ENCODE measurements at regions not wholly inside any gene's neighbourhood (a gene's known extent, or its start where the extent isn't known, plus 50 kb on each side); places are given as distances from the start of the nearest gene placed in this dataset.

DNA sequence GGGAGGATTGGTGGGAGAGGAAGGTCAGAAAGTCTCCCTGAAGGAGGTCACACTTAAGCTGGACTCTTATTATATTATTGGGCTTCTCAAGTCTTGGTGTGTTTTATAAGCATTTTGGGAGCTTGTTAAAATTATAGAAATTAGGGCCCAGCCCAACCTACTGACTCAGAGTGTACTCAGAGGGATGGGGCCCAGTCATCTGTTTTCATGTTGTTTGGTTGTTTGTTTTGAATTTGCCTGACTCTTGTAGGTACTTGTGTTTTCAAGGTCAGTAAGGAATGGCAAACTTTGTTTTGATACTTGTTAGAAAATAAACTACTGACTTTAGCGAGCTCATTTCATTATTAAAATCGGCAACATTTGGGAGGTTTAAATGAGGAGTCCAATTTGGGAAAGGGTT is 152.0 kb downstream of the INSIG2 start:
- H4K20me1 ChIP-seq (ENCODE audit: insufficient read depth), result no peaks in the 10 kb centered on the region

GRCh38 chr2:118239284-118239683 is 151.0 kb downstream of the INSIG2 start:
- Histone ChIP-seq H3K9me2 (ENCODE audit: insufficient read depth, low read length) (no peaks in the 10 kb centered on the region), H3K79me2 (replicated peaks; ENCODE audit: insufficient read depth, low read length) (no peaks in the 10 kb centered on the region), H3K9ac (ENCODE audit: low read length) (no peak overlapping the region), H3K27ac (ENCODE audit: low read length) (no peak overlapping the region), H3K9me3 (ENCODE audit: low read length) (no peaks in the 10 kb centered on the region), H2AFZ (ENCODE audit: low read depth, low read length) (no peak overlapping the region), H3K27me3 (ENCODE audit: insufficient read depth, low read depth, low read length) (no peaks in the 10 kb centered on the region), H3K4me2 (ENCODE audit: low read length) (no peak overlapping the region), H4K20me1 (ENCODE audit: insufficient read depth) (no peaks in the 10 kb centered on the region), H3K4me3 (ENCODE audit: low read length) (no peak overlapping the region), H3K36me3 (ENCODE audit: insufficient read depth, low read length) (no peaks in the 10 kb centered on the region), H3F3A (ENCODE audit: insufficient read depth, low read length, poor library complexity, severe bottlenecking) (no peaks in the 10 kb centered on the region)
- TF ChIP-seq, protein P1, sequence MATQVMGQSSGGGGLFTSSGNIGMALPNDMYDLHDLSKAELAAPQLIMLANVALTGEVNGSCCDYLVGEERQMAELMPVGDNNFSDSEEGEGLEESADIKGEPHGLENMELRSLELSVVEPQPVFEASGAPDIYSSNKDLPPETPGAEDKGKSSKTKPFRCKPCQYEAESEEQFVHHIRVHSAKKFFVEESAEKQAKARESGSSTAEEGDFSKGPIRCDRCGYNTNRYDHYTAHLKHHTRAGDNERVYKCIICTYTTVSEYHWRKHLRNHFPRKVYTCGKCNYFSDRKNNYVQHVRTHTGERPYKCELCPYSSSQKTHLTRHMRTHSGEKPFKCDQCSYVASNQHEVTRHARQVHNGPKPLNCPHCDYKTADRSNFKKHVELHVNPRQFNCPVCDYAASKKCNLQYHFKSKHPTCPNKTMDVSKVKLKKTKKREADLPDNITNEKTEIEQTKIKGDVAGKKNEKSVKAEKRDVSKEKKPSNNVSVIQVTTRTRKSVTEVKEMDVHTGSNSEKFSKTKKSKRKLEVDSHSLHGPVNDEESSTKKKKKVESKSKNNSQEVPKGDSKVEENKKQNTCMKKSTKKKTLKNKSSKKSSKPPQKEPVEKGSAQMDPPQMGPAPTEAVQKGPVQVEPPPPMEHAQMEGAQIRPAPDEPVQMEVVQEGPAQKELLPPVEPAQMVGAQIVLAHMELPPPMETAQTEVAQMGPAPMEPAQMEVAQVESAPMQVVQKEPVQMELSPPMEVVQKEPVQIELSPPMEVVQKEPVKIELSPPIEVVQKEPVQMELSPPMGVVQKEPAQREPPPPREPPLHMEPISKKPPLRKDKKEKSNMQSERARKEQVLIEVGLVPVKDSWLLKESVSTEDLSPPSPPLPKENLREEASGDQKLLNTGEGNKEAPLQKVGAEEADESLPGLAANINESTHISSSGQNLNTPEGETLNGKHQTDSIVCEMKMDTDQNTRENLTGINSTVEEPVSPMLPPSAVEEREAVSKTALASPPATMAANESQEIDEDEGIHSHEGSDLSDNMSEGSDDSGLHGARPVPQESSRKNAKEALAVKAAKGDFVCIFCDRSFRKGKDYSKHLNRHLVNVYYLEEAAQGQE (IDR thresholded peaks at IDR 0.05; ENCODE audit: borderline replicate concordance), result no peak
- TF ChIP-seq TAF1 (IDR thresholded peaks at IDR 0.05; ENCODE audit: low read depth) (no peak), SMC3 (conservative IDR thresholded peaks at IDR 0.05; ENCODE audit: poor library complexity) (no peak), EZH2 (IDR thresholded peaks at IDR 0.05; ENCODE audit: borderline replicate concordance, insufficient read depth, low read length, poor library complexity, severe bottlenecking) (no peak), RAD21 (conservative IDR thresholded peaks at IDR 0.05) (no peak), CTCF (IDR thresholded peaks at IDR 0.05; ENCODE audit: poor library complexity, severe bottlenecking) (no peak), EP300 (conservative IDR thresholded peaks at IDR 0.05; ENCODE audit: poor library complexity, severe bottlenecking) (no peak), MXI1 (conservative IDR thresholded peaks at IDR 0.05; ENCODE audit: poor library complexity, severe bottlenecking) (no peak), POLR2AphosphoS5 (IDR thresholded peaks at IDR 0.05) (no peak)

More for the DNA sequence above, 152.0 kb downstream of the INSIG2 start:
- TF ChIP-seq EP300 (conservative IDR thresholded peaks at IDR 0.05; ENCODE audit: poor library complexity, severe bottlenecking) (no peak), TAF1 (IDR thresholded peaks at IDR 0.05; ENCODE audit: low read depth) (no peak), RAD21 (conservative IDR thresholded peaks at IDR 0.05) (no peak), EZH2 (IDR thresholded peaks at IDR 0.05; ENCODE audit: borderline replicate concordance, insufficient read depth, low read length, poor library complexity, severe bottlenecking) (no peak), CTCF (IDR thresholded peaks at IDR 0.05; ENCODE audit: poor library complexity, severe bottlenecking) (no peak), POLR2AphosphoS5 (IDR thresholded peaks at IDR 0.05) (no peak), MXI1 (conservative IDR thresholded peaks at IDR 0.05; ENCODE audit: poor library complexity, severe bottlenecking) (no peak), SMC3 (conservative IDR thresholded peaks at IDR 0.05; ENCODE audit: poor library complexity) (no peak)
- TF ChIP-seq, protein P1 (IDR thresholded peaks at IDR 0.05; ENCODE audit: borderline replicate concordance), result no peak
- H3K27me3 ChIP-seq (ENCODE audit: insufficient read depth, low read depth, low read length), result no peaks in the 10 kb centered on the region
- no peak overlapping the region for H3K4me2 ChIP-seq (ENCODE audit: low read length)
- H3K9me2 ChIP-seq (ENCODE audit: insufficient read depth, low read length), result no peaks in the 10 kb centered on the region
- no peak overlapping the region for H3K4me3 ChIP-seq (ENCODE audit: low read length)
- no peaks in the 10 kb centered on the region for H3K36me3 ChIP-seq (ENCODE audit: insufficient read depth, low read length)
- no peak overlapping the region for H3K27ac ChIP-seq (ENCODE audit: low read length)
- no peaks in the 10 kb centered on the region for H3K79me2 ChIP-seq (replicated peaks; ENCODE audit: insufficient read depth, low read length)
- no peak overlapping the region for H3K9ac ChIP-seq (ENCODE audit: low read length)
- no peak overlapping the region for H2AFZ ChIP-seq (ENCODE audit: low read depth, low read length)
- H3K9me3 ChIP-seq (ENCODE audit: low read length), result no peaks in the 10 kb centered on the region
- H3F3A ChIP-seq (ENCODE audit: insufficient read depth, low read length, poor library complexity, severe bottlenecking), result no peaks in the 10 kb centered on the region
